IMR-90 (cell line): ENCODE measurements at regions not wholly inside any gene's neighbourhood (a gene's known extent, or its start where the extent isn't known, plus 50 kb on each side); places are given as distances from the start of the nearest gene placed in this dataset.

Experiments used
- ATAC-seq: fragments of 200-7000 bp; cut with Tn5 transposase; 2 replicates; pipeline ENCODE4 v1.9.1; 2020; ENCODE audit warnings: low read depth, mild to moderate bottlenecking, moderate library complexity
- BruUV-seq: library from RNA; stranded (reverse); fragments of 400-500 nt; replicated peaks from 2 replicates; lab custom pipeline; 2021; lab: Mats Ljungman, UMichigan
- CTCF ChIA-PET: fragments of 300-600 bp; formaldehyde crosslinking; extraction: SDS; loops from one replicate; lab custom pipeline; 2021; ENCODE audit warnings: antibody characterized with exemption; lab: Yijun Ruan, JAX
- POLR2A ChIA-PET: fragments of 300-600 bp; sonication (Branson Sonifier 250); formaldehyde crosslinking; loops from one replicate; lab custom pipeline; 2022; ENCODE audit warnings: antibody characterized with exemption; ENCODE audit not compliant: unreplicated experiment; lab: Charles Lee
- DNase-seq: peaks from one replicate; pipeline ENCODE4 v3.0.0; 2013
- H2AFZ ChIP-seq: replicated peaks from 2 replicates; pipeline ENCODE3; 2013; ENCODE audit warnings: low read length, mild to moderate bottlenecking; ENCODE audit not compliant: poor library complexity
- H2AK5ac ChIP-seq: 2 replicates; pipeline ENCODE4 v1.6.1; 2013; ENCODE audit warnings: low read depth, low read length, inconsistent platforms
- H2AK9ac ChIP-seq: replicated peaks from 2 replicates; pipeline ENCODE3; 2013; ENCODE audit warnings: mild to moderate bottlenecking, low read depth, low read length, moderate library complexity; ENCODE audit not compliant: poor library complexity
- H2BK120ac ChIP-seq: 2 replicates; pipeline ENCODE4 v1.6.1; 2013; ENCODE audit warnings: low read depth, low read length, inconsistent platforms
- H2BK15ac ChIP-seq: 3 replicates; pipeline ENCODE4 v1.6.1; 2013; ENCODE audit warnings: low read depth, low read length, inconsistent platforms
- H2BK20ac ChIP-seq: 2 replicates; pipeline ENCODE4 v1.6.1; 2013; ENCODE audit warnings: low read depth, mild to moderate bottlenecking, inconsistent platforms, low read length, moderate library complexity
- H2BK5ac ChIP-seq: 2 replicates; pipeline ENCODE4 v1.6.1; 2013; ENCODE audit warnings: mild to moderate bottlenecking, low read depth, low read length, inconsistent platforms; ENCODE audit not compliant: poor library complexity, severe bottlenecking
- H3K14ac ChIP-seq: replicated peaks from 2 replicates; pipeline ENCODE4 v1.6.1; 2013; ENCODE audit warnings: low read depth, low read length, inconsistent platforms
- H3K18ac ChIP-seq: 2 replicates; pipeline ENCODE4 v1.6.1; 2013; ENCODE audit warnings: low read depth, low read length, control low read depth
- H3K23ac ChIP-seq: 2 replicates; pipeline ENCODE4 v1.6.1; 2013; ENCODE audit warnings: low read depth, low read length, inconsistent platforms
- H3K27ac ChIP-seq: 2 replicates; pipeline ENCODE4 v1.5.1; 2013; ENCODE audit warnings: mild to moderate bottlenecking, control low read depth, low read length; ENCODE audit not compliant: insufficient read depth
- H3K27me3 ChIP-seq: 2 replicates; pipeline ENCODE4 v1.6.1; 2013; ENCODE audit warnings: low read length; ENCODE audit not compliant: control insufficient read depth, insufficient read depth
- H3K36me3 ChIP-seq: 2 replicates; pipeline ENCODE4 v1.6.1; 2013; ENCODE audit warnings: low read length, mixed read lengths; ENCODE audit not compliant: control insufficient read depth, insufficient read depth
- H3K4ac ChIP-seq: 2 replicates; pipeline ENCODE4 v1.6.1; 2013; ENCODE audit warnings: low read depth, low read length, inconsistent platforms
- H3K4me1 ChIP-seq: 2 replicates; pipeline ENCODE4 v1.6.1; 2013; ENCODE audit warnings: low read length, mixed read lengths; ENCODE audit not compliant: control insufficient read depth, insufficient read depth
- H3K4me2 ChIP-seq: 2 replicates; pipeline ENCODE4 v1.6.1; 2013; ENCODE audit warnings: low read depth, mild to moderate bottlenecking, control low read depth, low read length, moderate library complexity
- H3K4me3 ChIP-seq: 2 replicates; pipeline ENCODE4 v1.5.1; 2013; ENCODE audit warnings: low read depth, mild to moderate bottlenecking, control low read depth, low read length, moderate library complexity; ENCODE audit not compliant: insufficient read depth
- H3K56ac ChIP-seq: 2 replicates; pipeline ENCODE4 v1.6.1; 2013; ENCODE audit warnings: low read length, inconsistent platforms; ENCODE audit not compliant: insufficient read depth; ENCODE audit errors: extremely low read depth
- H3K79me1 ChIP-seq, 2 experiments: 2 replicates each; pipeline ENCODE4 v1.6.1; 2013; ENCODE audit warnings: low read length in 2 of 2, inconsistent platforms in 1 of 2, low read depth in 1 of 2
- H3K9ac ChIP-seq: 2 replicates; pipeline ENCODE4 v1.6.1; 2013; ENCODE audit warnings: low read depth, low read length, control low read depth
- H3K9me1 ChIP-seq: 2 replicates; pipeline ENCODE4 v1.6.1; 2013; ENCODE audit warnings: low read length, inconsistent platforms; ENCODE audit not compliant: insufficient read depth
- H3K9me3 ChIP-seq: 2 replicates; pipeline ENCODE4 v1.6.1; 2013; ENCODE audit warnings: low read length; ENCODE audit not compliant: control insufficient read depth, insufficient read depth
- H4K20me1 ChIP-seq: 2 replicates; pipeline ENCODE4 v1.6.1; 2013; ENCODE audit warnings: low read length, inconsistent platforms; ENCODE audit not compliant: insufficient read depth
- H4K5ac ChIP-seq: 2 replicates; pipeline ENCODE4 v1.6.1; 2013; ENCODE audit warnings: mild to moderate bottlenecking, low read depth, low read length, control low read depth
- H4K8ac ChIP-seq, 2 experiments: 2 replicates each; pipeline ENCODE4 v1.6.1; 2013; ENCODE audit warnings: low read depth in 2 of 2, low read length in 2 of 2, control low read depth in 1 of 2, inconsistent platforms in 1 of 2
- H4K91ac ChIP-seq: 2 replicates; pipeline ENCODE4 v1.6.1; 2013; ENCODE audit warnings: low read depth, low read length, inconsistent platforms; ENCODE audit not compliant: insufficient read depth
- WGBS, 2 experiments: methylation state at CpG; one replicate each; pipeline versions ENCODE4 v1.1.5 to v1.1.7; 2013; ENCODE audit warnings: missing lambda C conversion rate in 2 of 2; ENCODE audit not compliant: insufficient read length in 1 of 2; ENCODE audit errors: extremely low coverage in 2 of 2; 5-methylcytosine and 5-hydroxymethylcytosine counted together
- dilution Hi-C: fragments of 300-500 bp; cut with HindIII; formaldehyde crosslinking; loops from one replicate; pipeline ENCODE4 v1.14.3; 2018; ENCODE audit warnings: low sequenced_read_pairs; ENCODE audit not compliant: unreplicated experiment
- in situ Hi-C: fragments of 300-500 bp; cut with MboI; formaldehyde crosslinking; loops from 3 replicates; pipeline ENCODE4 v1.14.3; 2019; ENCODE audit warnings: low sequenced_read_pairs, inconsistent platforms, mixed read lengths
- intact Hi-C: fragments of 100-400 bp; cut with micrococcal nuclease; formaldehyde crosslinking; loops from 2 replicates; pipeline ENCODE4 v1.10.0; 2022
- TF ChIP-seq, protein P1 (sequence below): conservative IDR thresholded peaks from 2 replicates; pipeline ENCODE4 v1.5.1; 2012; ENCODE audit warnings: mild to moderate bottlenecking, low read depth, low read length, improper control_type of control experiment

DNA sequence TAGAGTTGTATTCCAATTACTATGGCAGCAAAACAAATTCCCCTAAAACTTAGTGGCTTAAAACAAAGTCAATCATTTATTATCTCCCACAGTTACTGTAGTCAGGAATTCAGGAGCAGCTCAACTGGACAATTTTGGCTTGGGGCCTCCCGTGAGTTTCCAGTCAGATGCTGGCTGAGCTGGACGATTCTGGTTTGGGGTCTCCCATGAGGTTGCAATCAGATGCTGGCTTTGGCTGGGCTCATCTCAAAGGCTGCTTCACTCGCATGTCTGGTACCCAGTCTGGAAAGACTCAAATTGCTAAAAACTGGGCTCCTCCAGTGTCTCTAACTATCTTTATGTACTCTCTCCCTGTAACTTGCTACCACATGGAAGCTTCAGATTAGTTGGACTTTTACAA is 130.1 kb downstream of the C5orf15 start:
- H3K9me3 ChIP-seq: no peaks in the 10 kb centered on the region
- DNase-seq (no peak), ATAC-seq (no peak)
- H4K5ac ChIP-seq: no peak overlapping the region
- in situ Hi-C loops (no loop called here), intact Hi-C loops (no loop called here), dilution Hi-C loops (no loop called here)
- no peak overlapping the region for H3K56ac ChIP-seq
- H2AK9ac ChIP-seq: no peak overlapping the region
- TF ChIP-seq, protein P1, sequence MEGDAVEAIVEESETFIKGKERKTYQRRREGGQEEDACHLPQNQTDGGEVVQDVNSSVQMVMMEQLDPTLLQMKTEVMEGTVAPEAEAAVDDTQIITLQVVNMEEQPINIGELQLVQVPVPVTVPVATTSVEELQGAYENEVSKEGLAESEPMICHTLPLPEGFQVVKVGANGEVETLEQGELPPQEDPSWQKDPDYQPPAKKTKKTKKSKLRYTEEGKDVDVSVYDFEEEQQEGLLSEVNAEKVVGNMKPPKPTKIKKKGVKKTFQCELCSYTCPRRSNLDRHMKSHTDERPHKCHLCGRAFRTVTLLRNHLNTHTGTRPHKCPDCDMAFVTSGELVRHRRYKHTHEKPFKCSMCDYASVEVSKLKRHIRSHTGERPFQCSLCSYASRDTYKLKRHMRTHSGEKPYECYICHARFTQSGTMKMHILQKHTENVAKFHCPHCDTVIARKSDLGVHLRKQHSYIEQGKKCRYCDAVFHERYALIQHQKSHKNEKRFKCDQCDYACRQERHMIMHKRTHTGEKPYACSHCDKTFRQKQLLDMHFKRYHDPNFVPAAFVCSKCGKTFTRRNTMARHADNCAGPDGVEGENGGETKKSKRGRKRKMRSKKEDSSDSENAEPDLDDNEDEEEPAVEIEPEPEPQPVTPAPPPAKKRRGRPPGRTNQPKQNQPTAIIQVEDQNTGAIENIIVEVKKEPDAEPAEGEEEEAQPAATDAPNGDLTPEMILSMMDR: no peak
- no peak overlapping the region for H3K4ac ChIP-seq
- H2AK5ac ChIP-seq: no peak overlapping the region
- no peak overlapping the region for H3K9ac ChIP-seq
- H2AFZ ChIP-seq: no peak overlapping the region
- H3K4me2 ChIP-seq: no peak overlapping the region
- H4K91ac ChIP-seq: no peak overlapping the region
- H3K27me3 ChIP-seq: peaks cover 6% of the 10 kb centered on the region
- H3K14ac ChIP-seq: no peak overlapping the region
- no peaks in the 10 kb centered on the region for H3K4me1 ChIP-seq
- H4K8ac ChIP-seq: no peak overlapping the region
- CTCF ChIA-PET: no interaction called here
- H3K18ac ChIP-seq: no peak overlapping the region
- no peak overlapping the region for H2BK5ac ChIP-seq
- H3K79me1 ChIP-seq: no peaks in the 10 kb centered on the region
- H3K27ac ChIP-seq: no peak overlapping the region
- no peak overlapping the region for H2BK15ac ChIP-seq
- H2BK120ac ChIP-seq: no peak overlapping the region
- no peaks in the 10 kb centered on the region for H3K9me1 ChIP-seq
- H2BK20ac ChIP-seq: no peak overlapping the region
- POLR2A ChIA-PET: no interaction called here
- H3K4me3 ChIP-seq: no peak overlapping the region
- no TSS peak for BruUV-seq
- H3K36me3 ChIP-seq: no peaks in the 10 kb centered on the region
- no peak overlapping the region for H3K23ac ChIP-seq
- no CpG with 5 or more reads among the region's 3 CpGs for WGBS, 2 experiments
- no peaks in the 10 kb centered on the region for H4K20me1 ChIP-seq
